ENCODE measurements at regions not wholly inside any gene's neighbourhood (a gene's known extent, or its start where the extent isn't known, plus 50 kb on each side); places are given as distances from the start of the nearest gene placed in this dataset.

GRCh38 chr15:31237043-31237324 is 89.7 kb upstream of the KLF13 start:
- TF ChIP-seq POLR2AphosphoS5 (IDR thresholded peaks at IDR 0.05; ENCODE audit: borderline replicate concordance, low read depth, low read length) (no peak), EZH2 (IDR thresholded peaks at IDR 0.05) (no peak)

Data from SK-N-MC (cell line).